ENCODE measurements at regions not wholly inside any gene's neighbourhood (a gene's known extent, or its start where the extent isn't known, plus 50 kb on each side); places are given as distances from the start of the nearest gene placed in this dataset.

DNA sequence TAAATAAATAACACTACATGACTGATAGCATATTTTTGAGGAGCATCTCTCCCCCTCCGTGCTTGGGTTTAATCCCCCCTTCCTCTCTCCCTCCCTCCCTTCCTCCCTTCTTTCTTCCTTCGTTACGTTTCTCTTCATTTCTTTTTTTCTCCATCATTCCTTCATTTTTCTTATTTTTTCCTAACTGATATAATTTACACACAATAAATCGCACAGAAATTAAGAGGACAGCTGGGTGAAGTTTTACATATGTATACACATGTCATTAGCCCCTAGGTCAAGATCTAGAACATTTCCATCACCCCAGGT lies 51.4 kb upstream of the EZR start:
- H3K36me3 ChIP-seq (replicated peaks in 1 of 2; ENCODE audit: insufficient read depth in 1 of 2, low read depth in 2 of 2) = no peaks in the 10 kb centered on the region

DNA sequence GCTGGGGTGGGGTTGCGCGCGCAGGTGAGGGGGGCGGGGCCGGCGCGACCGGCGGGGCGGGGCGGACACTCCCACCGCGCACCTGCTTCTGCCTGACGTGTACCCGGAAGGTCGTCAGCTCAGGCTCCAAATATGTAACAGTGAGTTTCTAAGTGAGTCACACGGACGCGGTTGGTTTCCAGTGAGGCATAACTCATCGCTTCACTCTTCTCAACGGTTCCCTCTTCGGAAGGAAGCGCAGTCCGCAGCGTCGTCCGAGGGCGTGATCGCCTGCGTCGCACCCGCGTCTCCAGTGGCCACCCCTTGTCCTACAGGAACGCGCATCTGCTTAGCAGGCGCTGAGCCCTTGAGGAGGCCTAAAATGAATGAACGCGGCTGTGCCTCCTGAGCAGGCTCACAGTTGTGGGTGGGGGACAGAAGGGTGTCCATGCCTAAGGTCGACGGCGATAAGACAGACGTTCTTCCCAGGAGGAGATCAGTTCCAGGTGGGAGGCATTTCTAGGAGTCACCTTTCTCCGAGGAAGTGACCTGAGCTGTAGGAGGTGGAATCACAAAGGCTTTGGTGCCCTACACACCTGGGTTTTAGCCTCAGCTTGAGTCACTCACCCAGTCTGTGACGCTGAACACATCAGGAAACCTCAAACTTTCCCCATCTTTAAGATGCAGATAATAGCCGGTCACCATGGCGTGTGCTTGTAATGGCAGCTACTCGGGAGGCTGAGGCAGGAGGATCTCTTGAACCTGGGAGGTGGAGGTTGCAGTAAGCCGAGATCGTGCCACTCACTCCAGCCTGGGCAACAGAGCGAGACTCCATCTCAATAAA lies 50.9 kb upstream of the EZR start:
- Histone ChIP-seq H3K4me3 (no peak overlapping the region), H3K9me3 (no peaks in the 10 kb centered on the region), H3K36me3 (replicated peaks in 1 of 2; ENCODE audit: insufficient read depth in 1 of 2, low read depth in 2 of 2) (no peaks in the 10 kb centered on the region), H3K27ac (peak overlapping the region; percentile 92 to 100 (median 98)), H3K4me1 (peaks cover 17% of the 10 kb centered on the region), H3K27me3 (no peaks in the 10 kb centered on the region)
- ATAC-seq = peak; percentile 85
- TF ChIP-seq, protein P1, sequence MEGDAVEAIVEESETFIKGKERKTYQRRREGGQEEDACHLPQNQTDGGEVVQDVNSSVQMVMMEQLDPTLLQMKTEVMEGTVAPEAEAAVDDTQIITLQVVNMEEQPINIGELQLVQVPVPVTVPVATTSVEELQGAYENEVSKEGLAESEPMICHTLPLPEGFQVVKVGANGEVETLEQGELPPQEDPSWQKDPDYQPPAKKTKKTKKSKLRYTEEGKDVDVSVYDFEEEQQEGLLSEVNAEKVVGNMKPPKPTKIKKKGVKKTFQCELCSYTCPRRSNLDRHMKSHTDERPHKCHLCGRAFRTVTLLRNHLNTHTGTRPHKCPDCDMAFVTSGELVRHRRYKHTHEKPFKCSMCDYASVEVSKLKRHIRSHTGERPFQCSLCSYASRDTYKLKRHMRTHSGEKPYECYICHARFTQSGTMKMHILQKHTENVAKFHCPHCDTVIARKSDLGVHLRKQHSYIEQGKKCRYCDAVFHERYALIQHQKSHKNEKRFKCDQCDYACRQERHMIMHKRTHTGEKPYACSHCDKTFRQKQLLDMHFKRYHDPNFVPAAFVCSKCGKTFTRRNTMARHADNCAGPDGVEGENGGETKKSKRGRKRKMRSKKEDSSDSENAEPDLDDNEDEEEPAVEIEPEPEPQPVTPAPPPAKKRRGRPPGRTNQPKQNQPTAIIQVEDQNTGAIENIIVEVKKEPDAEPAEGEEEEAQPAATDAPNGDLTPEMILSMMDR (IDR thresholded peaks at IDR 0.05) = peak in 5 of 7 experiments; percentile 10 to 46 (median 34)
- peak; percentile 93 to 98 (median 96) for TF ChIP-seq POLR2A (IDR thresholded peaks at IDR 0.05)
- DNase-seq = peak in 3 of 4 donors; percentile 96
- intact Hi-C loops (cut with DNase I) = no loop called here
- WGBS, 2 donors = 15 to 41% methylated on average over 17 to 46 of the region's 50 CpGs

More for the DNA sequence above, 51.4 kb upstream of the EZR start:
- Histone ChIP-seq H3K9me3 (no peaks in the 10 kb centered on the region), H3K4me3 (no peak overlapping the region), H3K4me1 (peaks cover 17% of the 10 kb centered on the region), H3K27ac (peak overlapping the region; percentile 92 to 100 (median 98)), H3K27me3 (no peaks in the 10 kb centered on the region)
- DNase-seq (no peak), ATAC-seq (no peak)
- intact Hi-C loops (cut with DNase I) = no loop called here
- no peak for TF ChIP-seq POLR2A (IDR thresholded peaks at IDR 0.05)
- TF ChIP-seq, protein P1 (IDR thresholded peaks at IDR 0.05) = no peak
- WGBS, 2 donors = 92 to 94% methylated on average over 4 of the region's 4 CpGs

GRCh38 chr6:158868890-158869825 lies 50.0 kb upstream of the EZR start:
- H3K27ac ChIP-seq = peak overlapping the region; percentile 92 to 100 (median 98)
- H3K27me3 ChIP-seq = no peaks in the 10 kb centered on the region
- DNase-seq (peak in 3 of 4 donors; percentile 74 to 97 (median 87)), ATAC-seq (peak; percentile 90)
- 7 to 11% methylated on average over 20 to 45 of the region's 45 CpGs for WGBS, 2 donors
- H3K4me1 ChIP-seq = peaks cover 17% of the 10 kb centered on the region
- TF ChIP-seq, protein P1 (IDR thresholded peaks at IDR 0.05) = no peak
- peak; percentile 54 to 95 (median 88) for TF ChIP-seq POLR2A (IDR thresholded peaks at IDR 0.05)
- H3K9me3 ChIP-seq = no peaks in the 10 kb centered on the region
- no peaks in the 10 kb centered on the region for H3K36me3 ChIP-seq (replicated peaks in 1 of 2; ENCODE audit: insufficient read depth in 1 of 2, low read depth in 2 of 2)
- H3K4me3 ChIP-seq = no peak overlapping the region
- intact Hi-C loops (cut with DNase I) = no loop called here
